GM21367 (cell line): ENCODE measurements at regions not wholly inside any gene's neighbourhood (a gene's known extent, or its start where the extent isn't known, plus 50 kb on each side); places are given as distances from the start of the nearest gene placed in this dataset.

Experiments
- ATAC-seq: cut with Tn5 transposase; IDR thresholded peaks from one replicate; pipeline ENCODE4 v1.9.1; 2021; ENCODE audit not compliant: unreplicated experiment

DNA sequence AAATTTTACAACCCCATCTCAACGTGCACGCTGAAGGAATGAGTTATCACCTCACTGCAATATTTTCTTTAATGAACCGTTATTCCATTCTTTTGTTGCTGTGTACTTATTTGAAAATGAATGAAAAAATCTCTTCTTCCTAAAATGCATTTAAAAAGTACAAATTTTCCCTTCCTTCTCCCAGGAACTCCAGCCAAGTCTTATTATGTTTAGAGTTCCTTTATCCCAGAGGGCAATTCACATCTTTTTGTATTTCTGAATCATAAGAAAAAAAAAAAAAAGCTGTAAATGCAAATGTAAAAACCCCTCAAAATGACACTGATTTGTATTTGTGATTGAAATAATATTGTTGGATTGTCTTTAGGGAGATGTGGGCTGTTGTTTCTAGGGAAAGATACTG is 2194.3 kb upstream of the CELF4 start:
- ATAC-seq = no peak

DNA sequence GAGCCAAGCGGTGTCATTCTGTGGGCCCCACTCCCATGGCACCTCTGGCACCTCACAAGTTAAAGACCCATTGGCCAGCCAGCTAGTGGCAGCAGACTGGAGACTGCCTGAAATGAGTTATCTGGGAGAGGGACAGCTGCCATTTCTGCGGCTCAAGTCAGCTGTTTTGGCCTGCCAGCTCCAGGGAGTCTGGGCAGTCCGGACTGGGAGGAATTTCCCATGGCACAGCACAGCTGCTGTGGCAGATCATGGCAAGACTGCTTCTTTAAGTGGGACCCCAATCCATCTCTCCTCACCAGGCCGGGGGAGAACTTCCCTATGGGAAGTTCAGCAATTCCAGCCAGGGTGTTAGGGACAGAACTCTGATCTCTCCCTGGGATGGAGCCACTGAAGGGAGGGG is 2187.6 kb upstream of the CELF4 start:
- ATAC-seq = no peak

DNA sequence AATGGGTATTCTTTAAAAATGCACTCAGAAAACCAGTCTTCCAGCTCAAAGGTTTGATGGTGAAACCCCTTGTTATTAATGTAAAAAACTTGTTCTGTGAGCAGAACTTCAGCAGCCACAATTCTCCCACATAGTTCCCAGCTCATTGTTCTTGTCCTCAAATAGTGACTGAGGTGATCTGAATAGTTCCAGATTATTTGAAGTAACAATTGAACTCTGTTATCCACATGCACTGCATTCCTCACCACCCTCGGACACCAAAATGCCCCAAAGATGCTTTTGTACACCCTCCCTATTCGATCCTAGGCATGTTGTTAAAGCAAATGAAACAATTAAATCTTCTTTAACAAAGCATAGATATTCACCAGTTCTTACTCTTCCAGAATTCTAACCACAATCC is 2186.8 kb upstream of the CELF4 start:
- ATAC-seq = no peak

DNA sequence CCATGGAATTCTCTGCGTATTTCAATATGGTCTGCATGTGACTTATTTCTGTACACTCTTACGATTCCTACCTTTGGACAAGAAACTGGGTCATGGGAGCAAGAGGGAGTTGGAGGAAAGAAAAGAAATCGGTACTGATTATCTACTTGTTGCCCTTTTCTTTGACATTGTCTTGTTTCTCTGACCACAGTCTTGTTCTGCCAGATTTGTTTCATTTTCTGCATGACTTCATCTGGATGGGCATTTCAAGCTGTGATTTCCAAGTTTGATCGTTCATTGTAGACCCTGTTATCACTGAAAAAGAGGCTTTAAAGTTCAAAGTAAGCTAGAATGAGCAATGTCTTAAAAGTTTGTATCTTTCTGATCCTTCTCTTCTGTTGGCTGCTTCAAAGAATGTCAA is 2186.3 kb upstream of the CELF4 start:
- no peak for ATAC-seq

DNA sequence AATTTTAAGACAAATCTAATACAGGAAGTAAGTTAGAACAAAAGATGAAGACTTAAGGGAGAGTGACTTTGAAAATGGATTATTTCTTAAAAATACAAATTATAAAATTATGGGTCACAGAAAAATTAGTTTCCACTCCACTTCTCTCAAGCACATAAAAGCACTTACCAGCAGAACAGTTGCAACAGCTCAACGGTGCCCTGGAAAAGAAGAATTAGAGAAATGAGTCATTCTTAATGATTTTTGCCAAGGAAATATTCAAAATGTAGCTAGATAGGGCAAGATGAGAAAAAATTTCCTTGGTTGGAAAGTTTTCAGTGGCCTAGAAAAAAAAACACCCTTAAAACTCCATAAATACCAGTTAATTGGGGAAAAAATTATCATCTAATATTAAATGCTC is 2185.6 kb upstream of the CELF4 start:
- ATAC-seq = no peak

DNA sequence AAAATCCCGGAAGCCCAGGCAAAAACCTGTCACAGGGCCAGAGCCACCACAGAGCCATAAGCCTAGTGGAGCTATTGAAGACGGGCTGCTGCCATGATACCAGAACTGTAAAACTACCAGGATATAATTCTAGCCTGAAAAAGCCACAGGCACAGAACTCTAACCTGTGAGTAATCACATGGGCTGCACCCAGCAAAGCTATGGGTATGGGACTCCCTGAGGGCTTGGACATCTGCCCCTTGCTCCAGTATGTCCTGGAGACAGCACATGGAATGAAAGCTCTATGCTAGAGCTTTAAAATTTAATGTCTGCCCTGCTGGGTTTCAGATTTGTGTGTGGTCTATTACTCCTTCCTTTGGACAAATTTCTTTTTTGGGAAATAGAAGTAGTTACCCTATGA is 2183.6 kb upstream of the CELF4 start:
- ATAC-seq = no peak

DNA sequence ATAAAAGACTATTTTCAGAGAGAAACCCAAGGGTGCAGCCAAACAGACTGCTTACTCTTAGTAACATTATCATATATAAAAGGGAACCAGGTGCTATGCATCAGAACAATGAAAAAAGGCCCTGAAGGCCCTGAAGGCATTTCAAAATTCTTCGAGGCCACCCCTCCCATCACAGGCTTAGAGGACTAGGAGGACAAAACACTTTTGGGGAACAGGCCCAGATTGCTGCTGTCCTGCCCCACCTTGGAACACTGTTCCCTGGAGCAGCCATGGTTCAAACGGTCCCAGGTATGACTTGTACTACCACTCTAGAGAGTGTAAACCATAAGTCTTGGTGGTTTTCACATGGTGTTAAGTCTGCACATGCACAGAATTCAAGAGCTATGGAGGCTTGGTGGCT is 2183.1 kb upstream of the CELF4 start:
- ATAC-seq = no peak

DNA sequence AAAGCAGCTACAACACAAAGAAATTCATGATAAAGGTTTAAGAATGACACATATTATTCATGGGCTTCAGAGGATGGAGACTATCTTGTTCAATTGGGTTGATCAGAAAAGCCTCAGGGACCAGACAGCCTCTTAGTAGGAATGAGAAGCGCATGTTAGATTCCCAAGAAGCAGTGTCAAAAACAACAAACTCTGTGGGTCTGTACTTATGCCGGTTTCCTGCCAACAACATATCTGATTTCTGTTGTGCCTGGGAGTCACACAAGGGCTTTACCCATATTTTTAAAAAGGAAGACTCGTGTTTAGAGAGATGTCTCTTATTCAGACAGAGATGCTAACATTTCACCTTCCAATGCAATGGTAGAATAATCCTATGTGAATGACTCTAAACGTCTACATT is 2180.6 kb upstream of the CELF4 start:
- no peak for ATAC-seq

DNA sequence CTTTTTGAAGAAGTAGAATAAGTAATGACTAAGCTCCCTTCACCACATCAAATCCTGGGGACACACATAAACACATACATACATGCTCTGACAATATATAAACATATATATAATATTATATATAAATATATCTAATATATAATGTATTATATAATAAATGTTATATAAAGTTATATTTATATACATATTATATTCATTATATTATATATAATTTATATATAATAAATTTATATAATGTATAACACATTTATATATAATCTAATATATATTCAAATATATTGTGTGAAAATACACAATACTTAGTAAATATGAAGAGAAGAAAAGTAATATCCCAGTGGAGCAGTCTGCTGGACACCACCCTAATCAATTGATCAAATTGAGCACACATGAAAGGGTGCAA is 2177.9 kb upstream of the CELF4 start:
- no peak for ATAC-seq

DNA sequence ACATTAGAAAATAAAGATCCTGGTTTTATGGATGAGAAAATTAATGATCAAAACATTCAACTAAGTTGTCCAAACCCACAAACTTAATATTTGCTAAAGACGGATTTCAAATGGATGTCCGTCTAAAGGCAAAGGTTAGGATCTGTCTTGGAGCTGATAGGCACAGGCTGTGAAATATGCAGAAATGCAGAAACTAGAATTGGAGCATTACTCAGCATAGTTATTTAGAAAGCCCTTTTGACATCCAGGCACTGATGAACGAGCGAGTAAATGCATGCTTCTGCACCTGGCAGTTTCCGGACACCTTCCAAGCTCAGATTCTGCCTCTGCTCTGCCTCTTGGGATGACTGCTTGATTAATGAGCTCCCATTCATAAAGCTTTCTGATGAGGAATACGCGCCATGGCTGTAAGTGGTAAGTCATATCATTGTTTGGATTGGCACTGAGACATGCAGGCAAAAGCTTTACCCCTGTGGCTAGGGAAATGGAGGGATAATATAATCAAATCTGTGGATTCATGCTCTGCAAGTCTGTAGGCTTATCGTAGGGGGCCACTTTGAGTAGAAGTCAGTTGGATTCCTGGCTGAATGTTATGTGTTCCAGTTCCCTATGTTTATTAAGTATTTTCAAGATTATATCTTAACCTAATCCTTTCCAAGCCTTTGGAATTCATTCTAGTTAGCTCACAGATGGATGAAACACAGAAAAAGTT is 2176.3 kb upstream of the CELF4 start:
- no peak for ATAC-seq

DNA sequence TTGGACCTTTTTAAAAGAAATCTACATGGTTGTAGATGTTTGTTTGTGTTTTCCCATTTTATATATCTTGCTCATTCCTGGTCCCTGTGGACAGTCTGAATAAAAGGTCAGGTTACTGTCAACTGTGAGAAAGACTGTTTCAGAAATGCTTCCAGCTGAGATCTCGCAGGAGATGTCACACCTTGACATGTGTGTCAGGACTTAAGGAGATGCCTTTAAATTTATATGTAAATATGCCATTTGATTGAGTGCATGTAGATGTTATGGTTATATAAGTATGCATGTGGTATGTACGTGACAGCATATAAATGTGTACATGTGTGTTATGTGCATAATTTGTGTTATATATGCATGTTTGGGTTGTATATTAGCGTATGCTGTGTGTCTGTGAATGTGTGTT is 2172.3 kb upstream of the CELF4 start:
- no peak for ATAC-seq

DNA sequence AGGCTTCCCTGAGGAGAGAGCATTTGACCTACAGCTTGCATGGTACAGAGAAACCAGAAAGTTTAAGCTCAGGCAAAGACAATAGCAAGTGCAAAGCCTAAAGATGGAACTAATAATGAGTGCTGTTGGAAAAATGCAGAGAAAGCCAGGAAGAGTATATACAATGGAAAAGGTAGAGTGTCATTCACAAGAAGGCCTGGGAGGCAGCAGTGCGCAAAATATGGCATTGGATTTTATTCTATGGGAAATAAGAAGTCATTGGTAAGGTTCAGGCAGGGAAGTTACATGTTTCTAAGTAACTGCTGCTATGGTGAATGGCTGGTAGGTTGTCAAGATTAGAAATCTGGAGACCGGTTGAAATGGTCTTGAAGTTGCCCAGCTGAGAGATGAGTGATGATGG is 2167.3 kb upstream of the CELF4 start:
- ATAC-seq = no peak

DNA sequence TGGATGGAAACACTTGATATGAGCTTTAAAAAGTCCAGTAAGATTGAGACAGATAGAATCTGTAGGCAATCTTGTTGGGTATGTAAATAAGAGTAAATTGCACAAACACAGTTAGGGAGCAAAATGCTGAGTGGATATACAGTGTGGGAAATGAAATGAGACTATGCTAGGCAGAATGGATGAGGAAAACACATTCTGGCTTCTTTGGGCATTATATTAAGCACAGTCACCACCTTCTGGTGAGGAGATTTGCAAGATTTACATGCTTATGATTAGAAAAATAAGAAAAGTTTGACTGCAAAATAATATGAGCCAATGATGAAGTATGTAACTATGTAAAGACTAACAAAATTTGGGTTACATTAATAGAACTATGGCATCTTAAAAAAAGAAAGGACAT is 2165.0 kb upstream of the CELF4 start:
- no peak for ATAC-seq

DNA sequence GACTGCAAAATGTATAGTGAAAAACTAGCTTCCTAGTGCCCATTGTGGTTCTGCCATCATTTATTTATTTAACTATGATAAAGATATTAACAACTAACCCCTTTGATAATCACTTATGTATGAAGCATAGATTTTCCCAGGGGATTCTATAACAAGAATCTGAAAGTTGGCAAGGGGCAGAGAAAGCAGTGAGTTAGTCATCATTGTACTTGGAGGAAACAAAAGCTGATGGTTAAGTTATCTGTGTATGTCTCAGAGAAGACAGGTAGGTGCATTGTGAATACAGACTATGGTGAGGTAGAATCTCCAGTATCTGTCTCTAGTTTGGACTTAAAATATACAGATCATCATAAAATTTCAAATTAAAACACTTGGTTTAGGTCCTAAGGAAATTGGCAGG is 2159.1 kb upstream of the CELF4 start:
- ATAC-seq = no peak

DNA sequence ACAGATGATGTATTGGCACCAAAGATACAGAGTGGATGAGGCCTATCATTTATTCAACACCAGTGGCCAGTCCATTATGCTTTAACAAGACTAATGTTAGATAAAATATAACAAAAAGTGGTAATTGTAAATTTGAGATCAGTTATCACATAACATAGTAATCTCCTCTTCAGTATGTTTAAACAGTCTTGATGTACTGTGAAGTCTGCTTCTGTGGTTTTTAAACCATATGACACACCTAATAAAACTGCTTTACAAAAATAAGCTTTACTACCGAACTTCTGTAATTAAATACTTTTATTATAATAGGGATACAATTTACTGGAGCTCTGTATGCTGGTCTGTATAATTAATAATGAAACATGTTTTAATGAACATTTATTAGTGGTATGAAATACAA is 2156.1 kb upstream of the CELF4 start:
- no peak for ATAC-seq

DNA sequence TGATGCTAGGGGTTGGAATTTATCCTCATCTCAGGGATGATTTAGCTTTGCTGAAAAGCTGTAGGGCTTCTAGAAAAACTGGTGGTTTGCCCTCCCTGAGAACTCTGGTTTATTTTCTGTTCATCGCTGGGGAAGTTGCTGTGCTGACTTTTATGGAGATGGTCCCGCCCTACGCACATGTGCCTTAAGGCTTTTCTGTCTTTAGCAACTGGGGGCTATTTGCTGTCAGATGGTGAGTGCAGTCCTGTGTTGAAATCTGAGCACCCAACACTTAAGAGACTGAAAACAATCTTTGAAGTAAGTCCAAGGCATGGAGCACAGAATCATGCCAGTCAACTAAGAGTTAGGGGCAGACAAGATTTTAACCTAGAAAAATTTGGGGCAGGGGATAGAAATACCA is 2148.4 kb upstream of the CELF4 start:
- no peak for ATAC-seq

DNA sequence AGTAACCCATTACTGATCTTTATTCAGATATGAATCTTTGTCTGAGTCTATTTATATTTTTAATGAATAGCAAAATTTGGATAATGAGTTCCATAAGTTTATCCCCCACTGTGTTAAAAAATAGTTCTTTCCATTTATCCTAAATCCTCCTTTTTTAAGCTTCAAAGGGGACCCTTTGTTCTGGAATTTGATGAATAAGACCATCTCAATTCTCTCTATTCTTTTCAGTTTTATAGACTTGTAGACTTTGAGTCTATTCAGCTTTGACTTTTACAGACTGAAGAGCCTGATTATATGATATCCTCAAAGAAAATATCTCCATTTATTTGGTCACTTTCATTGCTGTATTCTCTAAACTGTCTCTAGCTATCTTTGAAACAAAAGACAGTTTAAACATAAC is 2146.1 kb upstream of the CELF4 start:
- no peak for ATAC-seq

DNA sequence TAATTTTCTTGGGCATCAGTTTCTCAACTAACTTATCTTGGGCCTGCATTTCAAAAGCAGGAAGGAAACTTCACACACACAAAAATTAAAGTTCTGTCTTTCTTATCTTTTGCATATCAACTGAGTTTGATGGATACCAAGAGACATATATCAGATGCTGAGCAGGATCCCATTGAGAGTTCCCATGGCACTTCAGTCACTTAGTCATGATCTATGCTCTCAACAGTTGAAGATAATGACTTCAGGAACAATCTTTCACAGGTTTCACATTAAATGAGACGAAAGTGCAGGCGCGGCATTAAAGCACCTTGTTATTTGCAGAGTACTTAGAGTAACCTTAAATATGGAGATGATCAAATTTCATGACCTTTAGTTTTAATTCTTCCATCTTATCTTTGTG is 2139.8 kb upstream of the CELF4 start:
- no peak for ATAC-seq

DNA sequence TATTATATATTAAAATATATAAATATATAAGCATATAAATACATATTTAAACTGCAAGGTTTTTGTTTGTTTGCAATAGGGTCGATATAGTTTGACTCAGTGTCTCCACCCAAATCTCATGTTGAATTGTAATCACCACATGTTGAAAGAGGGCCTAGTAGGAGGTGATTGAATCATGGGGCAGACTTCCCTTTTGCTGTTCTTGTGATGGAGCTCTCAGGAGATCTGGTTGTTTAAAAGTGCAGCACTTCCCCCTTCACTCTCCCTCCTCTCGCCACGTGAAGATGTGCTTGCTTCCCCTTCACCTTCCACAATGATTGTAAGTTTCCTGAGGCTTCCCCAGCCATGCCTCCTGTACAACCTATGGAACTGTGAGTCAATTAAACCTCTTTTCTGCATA is 2137.3 kb upstream of the CELF4 start:
- no peak for ATAC-seq

DNA sequence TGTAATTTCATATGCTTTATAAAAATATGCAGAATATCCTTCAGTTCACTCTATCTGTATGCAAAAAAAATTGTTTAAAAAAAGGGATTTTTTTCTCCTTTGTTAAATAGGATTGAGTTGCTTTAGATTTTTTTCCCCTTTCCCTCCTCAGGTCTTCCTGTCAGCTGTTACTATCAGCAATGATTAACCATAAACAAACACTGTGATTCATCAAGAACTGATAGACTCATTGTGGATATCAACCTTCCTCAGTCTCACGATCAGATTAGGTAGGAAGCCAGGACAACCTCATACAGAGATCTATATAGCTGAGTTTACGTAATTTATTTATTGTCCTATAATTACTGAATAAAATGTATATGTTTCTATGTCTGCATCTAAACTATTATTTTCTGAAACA is 2136.2 kb upstream of the CELF4 start:
- no peak for ATAC-seq

DNA sequence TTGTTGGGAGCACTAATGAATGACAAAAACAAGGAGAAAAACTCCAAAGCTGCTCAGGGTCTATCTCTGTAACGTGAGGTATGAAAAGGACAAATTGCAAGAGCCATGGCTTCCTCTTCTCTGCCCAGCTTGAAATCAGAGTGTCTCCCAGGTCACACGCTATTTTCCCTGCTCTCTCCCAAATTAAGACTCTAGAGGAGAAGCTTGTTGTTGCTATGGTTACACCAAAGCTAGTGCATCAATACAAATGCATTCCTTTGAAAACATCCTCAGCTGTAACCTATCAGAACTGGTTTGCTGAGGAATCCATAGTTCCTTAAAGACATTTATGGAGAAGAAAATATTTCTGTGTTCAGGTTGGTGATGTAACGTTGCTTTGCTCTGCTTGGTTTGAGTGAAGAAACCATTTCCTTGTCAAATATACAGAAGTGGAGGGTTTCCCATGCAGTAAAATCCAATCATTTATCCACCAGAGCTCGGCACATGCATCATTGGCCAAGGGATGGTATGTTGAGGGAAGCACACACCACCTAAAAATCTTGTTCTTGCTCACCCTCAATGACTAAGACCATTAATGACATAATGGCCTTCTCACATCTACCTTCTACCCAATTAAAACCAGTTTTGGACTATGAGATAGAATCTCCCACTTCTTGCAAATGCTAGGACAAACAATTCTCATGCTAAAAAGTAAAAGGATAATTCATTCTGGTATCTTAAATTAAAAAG is 2135.6 kb upstream of the CELF4 start:
- no peak for ATAC-seq

DNA sequence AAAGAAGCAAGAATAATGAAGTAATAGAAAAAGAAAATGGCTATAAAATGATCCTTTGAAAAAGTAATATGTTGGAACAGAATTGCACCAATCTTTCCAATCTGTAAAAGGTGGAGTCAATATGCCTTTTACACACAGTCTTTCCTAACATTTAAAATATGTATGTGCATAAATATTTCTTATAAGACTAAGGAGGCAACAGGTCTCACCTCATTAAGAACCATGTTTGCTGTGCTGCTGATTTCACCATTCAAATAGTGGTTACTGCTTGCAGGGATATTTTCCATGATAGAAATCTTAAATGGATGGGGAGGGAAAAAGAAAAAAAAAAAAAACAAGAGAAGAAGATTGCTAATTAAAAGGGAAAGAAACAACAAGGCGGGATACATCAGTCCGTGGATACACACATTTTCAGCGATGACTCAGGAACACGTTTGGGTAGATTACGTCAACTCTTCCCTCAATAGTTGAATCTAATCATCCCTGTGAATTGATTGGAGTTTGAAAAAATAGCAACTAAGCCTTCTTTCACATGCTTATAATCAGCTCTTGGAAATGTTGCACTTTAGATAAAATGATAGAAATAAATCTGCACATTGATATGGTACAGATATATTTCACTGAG is 2133.9 kb upstream of the CELF4 start:
- ATAC-seq = no peak

DNA sequence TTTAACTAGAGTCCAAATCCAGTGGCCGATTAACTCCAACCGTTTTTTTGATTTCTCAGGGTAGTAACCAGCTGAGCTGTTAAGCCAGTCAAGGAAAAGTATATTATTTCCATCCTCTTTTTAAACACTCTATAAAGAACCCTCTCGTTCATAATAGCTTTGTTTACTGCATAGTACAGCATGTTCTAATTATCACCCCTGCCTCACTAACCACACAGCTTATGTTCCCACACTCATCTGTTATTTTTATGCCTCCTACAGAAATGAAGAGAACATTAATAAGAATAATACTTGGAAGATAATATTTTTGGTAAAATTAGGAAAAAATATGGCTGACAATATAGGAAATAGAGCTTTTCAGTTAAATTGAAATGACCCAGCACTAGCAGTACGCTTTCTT is 2132.8 kb upstream of the CELF4 start:
- ATAC-seq = no peak
